Stomach (tissue), 8 donors: ENCODE measurements at regions not wholly inside any gene's neighbourhood (a gene's known extent, or its start where the extent isn't known, plus 50 kb on each side); places are given as distances from the start of the nearest gene placed in this dataset.
A peak's percentile ranks its signal among the peaks of the same experiment; 100 is the strongest.

Source experiments
- DNase-seq, 2 donors: peaks; one replicate each; pipeline versions ENCODE4 v3.0.0 to v3.0.0-alpha.2; 2013 to 2019
- H3K27ac ChIP-seq, 5 donors: fragments of 200-600 bp in 4 of 5; sonication (generic) in 4 of 5; one replicate each; pipeline ENCODE4 v1.5.1; 2013 to 2019; ENCODE audit warnings: mild to moderate bottlenecking in 1 of 5, moderate library complexity in 1 of 5
- H3K27me3 ChIP-seq, 3 donors: fragments of 200-600 bp; sonication (generic); one replicate each; pipeline ENCODE4 v1.5.1; 2017 to 2019; ENCODE audit warnings: mixed run types in 1 of 3
- H3K36me3 ChIP-seq, 4 donors: fragments of 200-600 bp; sonication (generic); 1 replicate in 3 of 4; 2 replicates in 1 of 4; pipeline ENCODE4 v1.5.1; 2016 to 2019
- H3K4me1 ChIP-seq, 4 donors: fragments of 200-600 bp; sonication (generic); one replicate each; pipeline ENCODE4 v1.5.1; 2016 to 2019
- H3K4me3 ChIP-seq, 4 donors: fragments of 200-600 bp; sonication (generic) in 3 of 4; one replicate each; pipeline ENCODE4 v1.5.1; 2016 to 2019; ENCODE audit warnings: mild to moderate bottlenecking in 1 of 4
- H3K9me3 ChIP-seq, 4 donors: fragments of 200-600 bp; sonication (generic); one replicate each; pipeline ENCODE4 v1.5.1; 2016 to 2019
- EP300 ChIP-seq: sonication (generic); formaldehyde crosslinking; IDR thresholded peaks from one replicate; pipeline ENCODE4 v1.6.1; 2017; ENCODE audit warnings: antibody characterized with exemption
- POLR2A ChIP-seq, 4 donors: fragments of 450-650 bp; IDR thresholded peaks; one replicate each; pipeline ENCODE4 v1.6.1; 2016; ENCODE audit warnings: antibody characterized with exemption in 4 of 4, control low read depth in 2 of 4, mild to moderate bottlenecking in 1 of 4, moderate library complexity in 1 of 4
- POLR2AphosphoS5 ChIP-seq, 3 donors: sonication (generic); formaldehyde crosslinking; IDR thresholded peaks; one replicate each; pipeline ENCODE4 v1.6.1; 2016; ENCODE audit warnings: antibody characterized with exemption in 3 of 3
- WGBS, 5 donors: extraction: QIAGEN DNeasy Blood & Tissue Kit in 3 of 5; methylation state at CpG; one replicate each; pipeline versions ENCODE4 v1.1.5 to v1.1.7; 2013 to 2018; 5-methylcytosine and 5-hydroxymethylcytosine counted together
- intact Hi-C: fragments of 100-400 bp; cut with DNase I; formaldehyde crosslinking; loops from one replicate; pipeline ENCODE4 v1.15.1; 2023; ENCODE audit warnings: low total_unique reads
- TF ChIP-seq, protein P1 (sequence below), 7 experiments: fragments of 450-650 bp in 4 of 7; fragments of 200-600 bp in 3 of 7; sonication (generic) in 3 of 7; IDR thresholded peaks; one replicate each; pipeline ENCODE4 v1.5.1; 2016 to 2019; ENCODE audit warnings: antibody characterized with exemption in 7 of 7, control low read depth in 2 of 7, mild to moderate bottlenecking in 1 of 7
- donor health status: healthy with polysubstance abuse.
- donor health status: Bipolar disorder and iron deficiency.
- donor health status: healthy.

DNA sequence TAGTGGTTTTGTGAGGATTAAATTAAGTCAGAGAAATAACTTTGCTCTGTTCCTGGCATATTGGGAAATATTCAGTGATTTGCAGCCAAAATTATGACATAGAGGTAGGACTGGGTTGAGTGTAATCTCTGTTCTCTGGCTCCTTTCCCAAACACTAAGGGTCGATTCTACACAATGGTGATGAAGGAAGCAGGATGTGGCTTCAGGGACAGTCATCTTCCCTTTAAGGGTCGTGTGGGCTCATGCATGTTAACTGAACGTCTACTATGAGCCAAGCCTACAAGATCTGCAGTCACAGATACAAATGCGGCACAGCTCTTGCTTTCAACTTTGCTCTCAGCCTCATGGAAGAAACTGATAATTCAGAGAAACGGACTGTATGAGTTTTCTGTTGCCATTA lies 381.6 kb downstream of the VRK1 start:
- TF ChIP-seq POLR2AphosphoS5 (IDR thresholded peaks at IDR 0.05) (no peak), POLR2A (IDR thresholded peaks at IDR 0.05) (no peak), EP300 (no peak)
- TF ChIP-seq, protein P1, sequence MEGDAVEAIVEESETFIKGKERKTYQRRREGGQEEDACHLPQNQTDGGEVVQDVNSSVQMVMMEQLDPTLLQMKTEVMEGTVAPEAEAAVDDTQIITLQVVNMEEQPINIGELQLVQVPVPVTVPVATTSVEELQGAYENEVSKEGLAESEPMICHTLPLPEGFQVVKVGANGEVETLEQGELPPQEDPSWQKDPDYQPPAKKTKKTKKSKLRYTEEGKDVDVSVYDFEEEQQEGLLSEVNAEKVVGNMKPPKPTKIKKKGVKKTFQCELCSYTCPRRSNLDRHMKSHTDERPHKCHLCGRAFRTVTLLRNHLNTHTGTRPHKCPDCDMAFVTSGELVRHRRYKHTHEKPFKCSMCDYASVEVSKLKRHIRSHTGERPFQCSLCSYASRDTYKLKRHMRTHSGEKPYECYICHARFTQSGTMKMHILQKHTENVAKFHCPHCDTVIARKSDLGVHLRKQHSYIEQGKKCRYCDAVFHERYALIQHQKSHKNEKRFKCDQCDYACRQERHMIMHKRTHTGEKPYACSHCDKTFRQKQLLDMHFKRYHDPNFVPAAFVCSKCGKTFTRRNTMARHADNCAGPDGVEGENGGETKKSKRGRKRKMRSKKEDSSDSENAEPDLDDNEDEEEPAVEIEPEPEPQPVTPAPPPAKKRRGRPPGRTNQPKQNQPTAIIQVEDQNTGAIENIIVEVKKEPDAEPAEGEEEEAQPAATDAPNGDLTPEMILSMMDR (IDR thresholded peaks at IDR 0.05): no peak
- Histone ChIP-seq H3K27ac (no peak overlapping the region), H3K4me3 (no peak overlapping the region), H3K9me3 (no peaks in the 10 kb centered on the region), H3K4me1 (no peaks in the 10 kb centered on the region), H3K27me3 (peaks cover 0 to 20% (median 0%) of the 10 kb centered on the region in 3 donors), H3K36me3 (no peaks in the 10 kb centered on the region)
- WGBS, 5 donors: 57 to 70% (median 59%) methylated on average over 5 of the region's 5 CpGs
- intact Hi-C loops: no loop called here
- DNase-seq: no peak

- H3K9me3 ChIP-seq: no peaks in the 10 kb centered on the region
- no peak overlapping the region for H3K4me3 ChIP-seq
- H3K27me3 ChIP-seq: peaks cover 0 to 20% (median 0%) of the 10 kb centered on the region in 3 donors
- DNase-seq: no peak
- 34 to 56% (median 49%) methylated on average over 3 of the region's 3 CpGs for WGBS, 5 donors
- intact Hi-C loops: no loop called here
- no peaks in the 10 kb centered on the region for H3K36me3 ChIP-seq
- H3K4me1 ChIP-seq: no peaks in the 10 kb centered on the region
- no peak overlapping the region for H3K27ac ChIP-seq
- no peak for TF ChIP-seq POLR2A (IDR thresholded peaks at IDR 0.05)
- no peak for TF ChIP-seq EP300
- TF ChIP-seq POLR2AphosphoS5 (IDR thresholded peaks at IDR 0.05): no peak
- TF ChIP-seq, protein P1 (IDR thresholded peaks at IDR 0.05): no peak
Observed at GRCh38 chr14:97179573-97179972, 382.4 kb downstream of the VRK1 start.

- no peak for DNase-seq
- H3K4me3 ChIP-seq: no peak overlapping the region
- no peaks in the 10 kb centered on the region for H3K9me3 ChIP-seq
- H3K4me1 ChIP-seq: no peaks in the 10 kb centered on the region
- H3K36me3 ChIP-seq: no peaks in the 10 kb centered on the region
- 86 to 91% (median 89%) methylated on average over 28 to 32 of the region's 32 CpGs for WGBS, 5 donors
- peaks cover 0 to 26% (median 0%) of the 10 kb centered on the region in 3 donors for H3K27me3 ChIP-seq
- H3K27ac ChIP-seq: no peak overlapping the region
- TF ChIP-seq POLR2A (IDR thresholded peaks at IDR 0.05) (no peak), POLR2AphosphoS5 (IDR thresholded peaks at IDR 0.05) (no peak), EP300 (no peak)
- TF ChIP-seq, protein P1 (IDR thresholded peaks at IDR 0.05): no peak
- intact Hi-C loops: no loop called here
Observed at GRCh38 chr14:97180304-97181200, 383.4 kb downstream of the VRK1 start.

DNA sequence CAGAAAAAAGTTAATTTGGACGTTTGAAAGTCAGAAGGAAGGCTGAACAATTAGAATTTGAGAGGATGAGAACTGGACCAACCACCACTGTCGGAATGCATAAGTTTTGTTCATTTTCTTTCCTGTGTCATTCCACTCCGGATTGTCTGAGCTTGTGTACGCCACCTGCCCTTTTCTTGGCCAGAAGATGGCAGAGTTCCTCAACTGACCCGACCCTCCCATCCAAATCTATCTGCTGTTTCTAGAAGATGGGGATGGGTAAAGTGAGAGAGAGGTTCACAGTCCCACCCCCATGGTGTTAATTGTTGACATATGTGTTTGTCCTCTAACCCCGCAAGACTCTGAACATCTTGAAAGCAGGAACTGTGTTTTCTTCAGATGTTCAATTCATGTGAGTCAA lies 388.0 kb downstream of the VRK1 start:
- 21 to 33% (median 23%) methylated on average over 6 of the region's 6 CpGs for WGBS, 5 donors

More for the DNA sequence above, 388.0 kb downstream of the VRK1 start:
- peak in 1 of 2 donors; percentile 34 for DNase-seq
- H3K27ac ChIP-seq: no peak overlapping the region
- TF ChIP-seq, protein P1 (IDR thresholded peaks at IDR 0.05): peak in 1 of 7 experiments; percentile 22
- TF ChIP-seq POLR2AphosphoS5 (IDR thresholded peaks at IDR 0.05) (no peak), POLR2A (IDR thresholded peaks at IDR 0.05) (no peak)
- intact Hi-C loops: no loop called here
- H3K4me1 ChIP-seq: no peaks in the 10 kb centered on the region
- no peak overlapping the region for H3K4me3 ChIP-seq
- peaks cover 0 to 12% (median 0%) of the 10 kb centered on the region in 3 donors for H3K27me3 ChIP-seq
- no peaks in the 10 kb centered on the region for H3K9me3 ChIP-seq
- no peaks in the 10 kb centered on the region for H3K36me3 ChIP-seq
